Osteocyte (in vitro differentiated cells): ENCODE measurements at regions not wholly inside any gene's neighbourhood (a gene's known extent, or its start where the extent isn't known, plus 50 kb on each side); places are given as distances from the start of the nearest gene placed in this dataset.

Experiments
- DNase-seq: peaks from one replicate; pipeline ENCODE4 v3.0.0; 2021; ENCODE audit warnings: mixed read lengths; ENCODE audit not compliant: unreplicated experiment; ENCODE audit errors: extremely low spot score
- H3K27ac Mint-ChIP-seq: one replicate; pipeline ENCODE4 v1.8.0; 2021; ENCODE audit warnings: mild to moderate bottlenecking, mixed read lengths; ENCODE audit not compliant: unreplicated experiment
- H3K27me3 Mint-ChIP-seq: one replicate; pipeline ENCODE4 v1.8.0; 2021; ENCODE audit warnings: mixed read lengths; ENCODE audit not compliant: unreplicated experiment
- H3K36me3 Mint-ChIP-seq: one replicate; pipeline ENCODE4 v1.8.0; 2021; ENCODE audit warnings: mixed read lengths; ENCODE audit not compliant: unreplicated experiment
- H3K4me1 Mint-ChIP-seq: one replicate; pipeline ENCODE4 v1.8.0; 2021; ENCODE audit warnings: mixed read lengths; ENCODE audit not compliant: unreplicated experiment
- H3K4me3 Mint-ChIP-seq: one replicate; pipeline ENCODE4 v1.8.0; 2021; ENCODE audit warnings: mild to moderate bottlenecking, moderate library complexity, mixed read lengths; ENCODE audit not compliant: unreplicated experiment
- H3K9me3 Mint-ChIP-seq: one replicate; pipeline ENCODE4 v1.8.0; 2021; ENCODE audit warnings: mixed read lengths; ENCODE audit not compliant: unreplicated experiment
- TF ChIP-seq, protein P1 (sequence below): fragments of 200-600 bp; sonication (generic); IDR thresholded peaks from 2 replicates; pipeline ENCODE4 v1.5.0; 2021; ENCODE audit warnings: antibody characterized with exemption, mild to moderate bottlenecking, moderate library complexity

DNA sequence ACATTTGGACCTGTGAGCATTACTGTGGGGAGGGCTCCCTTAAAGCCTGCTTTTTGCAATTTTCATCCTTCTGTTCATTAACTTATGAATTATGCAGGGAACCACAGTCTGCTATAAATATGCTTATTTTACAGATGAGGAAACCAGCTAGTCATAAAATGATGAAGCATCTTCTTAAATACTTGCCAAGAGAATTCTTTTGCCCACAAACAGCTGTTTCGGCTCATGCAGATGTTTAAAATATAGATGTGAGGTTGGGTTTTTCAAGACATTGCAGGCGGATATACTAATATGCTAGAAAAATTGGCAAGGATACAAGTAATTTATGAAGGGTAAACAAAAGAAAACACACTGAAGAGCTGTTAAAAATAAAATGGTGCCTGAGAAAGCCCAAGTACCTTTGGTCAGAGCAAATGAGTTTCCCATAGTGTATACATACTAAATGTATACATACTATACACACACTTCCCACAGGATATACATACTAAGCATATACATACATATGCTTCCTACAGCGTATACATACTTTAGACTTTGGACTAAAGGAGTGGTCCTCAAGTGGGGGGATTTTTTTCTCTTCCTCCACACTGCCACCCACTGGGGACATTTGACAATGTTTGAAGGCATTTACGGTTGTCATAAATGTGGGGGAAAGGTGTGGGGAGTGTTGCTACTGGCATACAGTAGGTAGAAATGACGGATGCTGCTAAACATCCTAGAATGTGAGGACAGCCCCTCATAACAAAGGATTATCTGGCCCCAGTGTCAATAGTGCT is 164.9 kb upstream of the CSNK1A1L start:
- H3K27ac Mint-ChIP-seq, result no peak overlapping the region
- no peak overlapping the region for H3K4me3 Mint-ChIP-seq
- H3K4me1 Mint-ChIP-seq, result peaks cover 2% of the 10 kb centered on the region
- no peak for DNase-seq
- H3K36me3 Mint-ChIP-seq, result no peaks in the 10 kb centered on the region
- no peaks in the 10 kb centered on the region for H3K27me3 Mint-ChIP-seq
- TF ChIP-seq, protein P1, sequence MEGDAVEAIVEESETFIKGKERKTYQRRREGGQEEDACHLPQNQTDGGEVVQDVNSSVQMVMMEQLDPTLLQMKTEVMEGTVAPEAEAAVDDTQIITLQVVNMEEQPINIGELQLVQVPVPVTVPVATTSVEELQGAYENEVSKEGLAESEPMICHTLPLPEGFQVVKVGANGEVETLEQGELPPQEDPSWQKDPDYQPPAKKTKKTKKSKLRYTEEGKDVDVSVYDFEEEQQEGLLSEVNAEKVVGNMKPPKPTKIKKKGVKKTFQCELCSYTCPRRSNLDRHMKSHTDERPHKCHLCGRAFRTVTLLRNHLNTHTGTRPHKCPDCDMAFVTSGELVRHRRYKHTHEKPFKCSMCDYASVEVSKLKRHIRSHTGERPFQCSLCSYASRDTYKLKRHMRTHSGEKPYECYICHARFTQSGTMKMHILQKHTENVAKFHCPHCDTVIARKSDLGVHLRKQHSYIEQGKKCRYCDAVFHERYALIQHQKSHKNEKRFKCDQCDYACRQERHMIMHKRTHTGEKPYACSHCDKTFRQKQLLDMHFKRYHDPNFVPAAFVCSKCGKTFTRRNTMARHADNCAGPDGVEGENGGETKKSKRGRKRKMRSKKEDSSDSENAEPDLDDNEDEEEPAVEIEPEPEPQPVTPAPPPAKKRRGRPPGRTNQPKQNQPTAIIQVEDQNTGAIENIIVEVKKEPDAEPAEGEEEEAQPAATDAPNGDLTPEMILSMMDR, result no peak
- H3K9me3 Mint-ChIP-seq, result peaks cover 11% of the 10 kb centered on the region

DNA sequence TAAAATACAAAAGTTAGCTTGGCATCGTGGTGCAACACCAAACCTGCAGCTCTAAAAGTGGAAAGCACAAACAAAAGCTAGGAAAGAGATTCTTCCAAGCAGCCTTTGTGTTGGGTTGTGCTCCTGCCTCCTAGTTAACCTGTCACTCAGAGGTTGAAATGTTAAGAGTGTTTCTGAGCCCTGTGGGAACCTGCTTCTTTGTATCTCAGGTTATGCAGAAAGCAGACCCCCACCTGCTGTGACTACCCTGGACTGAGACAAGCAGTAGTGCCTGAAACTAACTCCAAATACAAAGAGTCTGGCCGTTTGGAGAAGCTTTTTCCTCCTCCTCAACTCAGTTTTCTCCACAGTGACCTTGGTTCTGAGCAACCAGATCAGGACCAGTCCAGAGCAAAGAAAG is 158.4 kb upstream of the CSNK1A1L start:
- no peak for DNase-seq
- Mint-ChIP-seq H3K4me3 (no peak overlapping the region), H3K27ac (no peak overlapping the region), H3K4me1 (no peaks in the 10 kb centered on the region), H3K36me3 (peaks cover 13% of the 10 kb centered on the region), H3K9me3 (peaks cover 30% of the 10 kb centered on the region), H3K27me3 (no peaks in the 10 kb centered on the region)
- TF ChIP-seq, protein P1, result no peak

DNA sequence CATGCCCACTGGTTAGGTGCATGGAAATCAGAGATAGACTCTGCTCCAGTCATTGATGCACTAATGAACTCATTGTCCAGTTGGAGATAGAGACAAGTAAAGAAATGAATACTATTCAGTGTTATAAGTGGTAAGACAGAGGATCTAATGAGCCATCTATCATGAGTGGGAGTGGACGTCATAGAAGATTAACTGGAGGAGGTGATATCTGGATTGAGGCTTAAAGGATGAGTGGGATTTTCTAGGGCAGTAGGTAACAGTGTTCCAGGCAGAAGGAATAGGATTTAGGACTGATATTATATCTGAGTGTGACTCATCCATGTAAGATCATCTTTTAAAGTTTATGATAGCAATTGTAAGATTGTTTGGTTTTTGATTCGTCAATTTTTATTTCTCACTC is 152.2 kb upstream of the CSNK1A1L start:
- peaks cover 13% of the 10 kb centered on the region for H3K36me3 Mint-ChIP-seq

DNA sequence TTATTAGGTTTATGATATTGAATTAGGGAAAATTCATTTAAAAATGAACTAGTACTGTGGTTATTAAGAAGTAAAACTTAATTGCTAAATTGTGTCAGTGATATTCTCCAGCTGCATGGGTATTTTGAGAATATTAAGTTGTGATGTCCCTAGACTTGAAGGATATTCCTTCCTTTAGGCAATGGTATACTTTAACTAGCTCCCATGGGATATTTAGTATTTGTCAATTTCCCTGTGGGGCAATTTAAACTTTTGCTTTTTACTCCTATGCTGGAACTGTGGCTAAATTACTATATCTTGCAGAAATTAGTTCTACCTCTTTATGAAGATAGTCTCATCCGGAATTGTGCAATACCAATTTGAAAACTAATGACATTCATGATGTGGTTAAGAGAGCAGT is 151.6 kb upstream of the CSNK1A1L start:
- Mint-ChIP-seq H3K27me3 (no peaks in the 10 kb centered on the region), H3K36me3 (peaks cover 13% of the 10 kb centered on the region)

More for the DNA sequence above, 152.2 kb upstream of the CSNK1A1L start:
- TF ChIP-seq, protein P1, result no peak
- no peak for DNase-seq
- Mint-ChIP-seq H3K9me3 (peaks cover 40% of the 10 kb centered on the region), H3K4me1 (no peaks in the 10 kb centered on the region), H3K4me3 (no peak overlapping the region), H3K27ac (no peak overlapping the region), H3K27me3 (no peaks in the 10 kb centered on the region)

DNA sequence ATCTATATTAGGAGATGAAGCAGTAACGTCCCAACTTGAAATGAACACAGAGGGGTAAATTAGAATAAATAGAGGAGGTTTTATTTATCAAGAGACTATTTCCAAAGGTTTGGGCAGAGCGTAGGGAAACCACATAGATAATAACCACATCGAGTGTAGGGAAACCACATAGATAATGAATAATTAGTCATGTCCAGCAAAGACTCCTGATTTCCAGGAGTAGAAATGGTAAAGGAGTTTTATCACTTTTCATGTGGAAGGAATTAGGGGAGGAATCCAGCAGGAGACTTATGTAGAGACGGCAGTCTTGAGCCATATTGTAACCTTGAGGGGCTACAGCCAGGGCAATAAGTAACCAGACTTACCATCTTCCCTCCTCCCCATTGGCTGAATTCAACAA is 136.3 kb upstream of the CSNK1A1L start:
- H3K9me3 Mint-ChIP-seq, result peaks cover 14% of the 10 kb centered on the region
- H3K4me1 Mint-ChIP-seq, result no peaks in the 10 kb centered on the region
- no peaks in the 10 kb centered on the region for H3K27me3 Mint-ChIP-seq
- peaks cover 4% of the 10 kb centered on the region for H3K36me3 Mint-ChIP-seq
- H3K4me3 Mint-ChIP-seq, result no peak overlapping the region
- TF ChIP-seq, protein P1, result no peak
- H3K27ac Mint-ChIP-seq, result no peak overlapping the region
- no peak for DNase-seq

More for the DNA sequence above, 151.6 kb upstream of the CSNK1A1L start:
- TF ChIP-seq, protein P1, result no peak
- H3K27ac Mint-ChIP-seq, result no peak overlapping the region
- peaks cover 39% of the 10 kb centered on the region for H3K9me3 Mint-ChIP-seq
- no peak overlapping the region for H3K4me3 Mint-ChIP-seq
- no peak for DNase-seq
- H3K4me1 Mint-ChIP-seq, result no peaks in the 10 kb centered on the region
